H1 (cell line): ENCODE measurements at regions not wholly inside any gene's neighbourhood (a gene's known extent, or its start where the extent isn't known, plus 50 kb on each side); places are given as distances from the start of the nearest gene placed in this dataset.

ENCODE experiments used
- CTCF ChIA-PET: fragments of 300-600 bp; sonication (Branson Sonifier 250); formaldehyde crosslinking; loops from one replicate; lab custom pipeline; 2021; ENCODE audit not compliant: partially characterized antibody; lab: Charles Lee
- POLR2A ChIA-PET: fragments of 300-600 bp; sonication (Branson Sonifier 250); formaldehyde crosslinking; loops from one replicate; lab custom pipeline; 2021; ENCODE audit warnings: inconsistent platforms; ENCODE audit not compliant: partially characterized antibody; lab: Charles Lee
- DNase-seq, 2 experiments: peaks; one replicate each; pipeline versions ENCODE4 v3.0.0 to v3.0.0-alpha.2; 2010 to 2022; ENCODE audit warnings: low spot score in 2 of 2, low read depth in 1 of 2, mixed read lengths in 1 of 2
- FAIRE-seq: peaks from 2 replicates; lab custom pipeline; 2011; peaks lifted over from hg19 to GRCh38; lab: Jason Lieb, UNC
- H2AFZ ChIP-seq: 2 replicates; pipeline ENCODE4 v1.8.1; 2012; ENCODE audit warnings: low read length, inconsistent platforms
- H2AK5ac ChIP-seq: 2 replicates; pipeline ENCODE4 v1.6.1; 2013; ENCODE audit warnings: low read depth, low read length
- H2BK120ac ChIP-seq: replicated peaks from 2 replicates; pipeline ENCODE3; 2013; ENCODE audit warnings: low read depth, low read length, inconsistent platforms
- H2BK12ac ChIP-seq: 2 replicates; pipeline ENCODE4 v1.6.1; 2013; ENCODE audit warnings: low read depth, low read length
- H2BK15ac ChIP-seq: 2 replicates; pipeline ENCODE4 v1.6.1; 2013; ENCODE audit warnings: low read length
- H2BK20ac ChIP-seq: 2 replicates; pipeline ENCODE4 v1.6.1; 2013; ENCODE audit warnings: low read length
- H2BK5ac ChIP-seq: 2 replicates; pipeline ENCODE4 v1.6.1; 2013; ENCODE audit warnings: low read depth, low read length
- H3K14ac ChIP-seq: 2 replicates; pipeline ENCODE4 v1.6.1; 2013; ENCODE audit warnings: inconsistent platforms; ENCODE audit not compliant: insufficient read length
- H3K18ac ChIP-seq: 2 replicates; pipeline ENCODE4 v1.6.1; 2013; ENCODE audit warnings: low read length; ENCODE audit errors: extremely low read depth
- H3K23ac ChIP-seq: 2 replicates; pipeline ENCODE4 v1.6.1; 2013; ENCODE audit warnings: inconsistent platforms; ENCODE audit not compliant: insufficient read length
- H3K23me2 ChIP-seq: 2 replicates; pipeline ENCODE4 v1.6.1; 2013; ENCODE audit warnings: low read depth, low read length
- H3K27ac ChIP-seq: 2 replicates; pipeline ENCODE4 v1.6.1; 2011; ENCODE audit warnings: low read depth, low read length, inconsistent platforms
- H3K27me3 ChIP-seq, 4 experiments: replicated peaks in 1 of 4; 1 replicate in 1 of 4; 2 replicates in 3 of 4; pipeline versions ENCODE4 v1.6.1 to v1.8.1; 2011 to 2013; ENCODE audit warnings: low read length in 3 of 4, mild to moderate bottlenecking in 3 of 4, inconsistent platforms in 2 of 4, mixed read lengths in 2 of 4, moderate library complexity in 1 of 4; ENCODE audit not compliant: control insufficient read depth in 3 of 4, insufficient read depth in 3 of 4; ENCODE audit errors: extremely low read depth in 1 of 4
- H3K36me3 ChIP-seq, 4 experiments: 2 replicates each; pipeline versions ENCODE4 v1.6.1 to v1.8.1; 2011 to 2013; ENCODE audit warnings: mild to moderate bottlenecking in 4 of 4, low read length in 3 of 4, moderate library complexity in 2 of 4, control low read depth in 1 of 4, inconsistent platforms in 1 of 4; ENCODE audit not compliant: insufficient read depth in 4 of 4, control insufficient read depth in 2 of 4
- H3K4ac ChIP-seq: replicated peaks from 2 replicates; pipeline ENCODE3; 2013; ENCODE audit warnings: low read length, low read depth, mixed read lengths, inconsistent platforms; ENCODE audit not compliant: insufficient read length
- H3K4me1 ChIP-seq, 4 experiments: replicated peaks in 1 of 4; 1 replicate in 1 of 4; 2 replicates in 3 of 4; pipeline versions ENCODE4 v1.6.1 to v1.8.1; 2011 to 2013; ENCODE audit warnings: low read length in 3 of 4, inconsistent platforms in 2 of 4, mixed read lengths in 1 of 4; ENCODE audit not compliant: insufficient read depth in 4 of 4, control insufficient read depth in 3 of 4
- H3K4me2 ChIP-seq, 2 experiments: 2 replicates each; pipeline versions ENCODE4 v1.6.1 to v1.8.1; 2011 to 2013; ENCODE audit warnings: low read depth in 2 of 2, low read length in 2 of 2, control low read depth in 1 of 2, inconsistent platforms in 1 of 2, mild to moderate bottlenecking in 1 of 2; ENCODE audit not compliant: insufficient read depth in 1 of 2
- H3K4me3 ChIP-seq, 4 experiments: fragments of 200-600, 300-600 bp in 1 of 4; sonication (generic), shearing (Covaris generic), sonication (Bioruptor Twin) in 1 of 4; 2 replicates each; pipeline versions ENCODE4 v1.5.1 to v1.8.1; 2011 to 2016; ENCODE audit warnings: low read length in 4 of 4, low read depth in 3 of 4, control low read depth in 2 of 4, inconsistent platforms in 2 of 4, mild to moderate bottlenecking in 2 of 4, mixed read lengths in 1 of 4, moderate library complexity in 1 of 4; ENCODE audit not compliant: insufficient read depth in 2 of 4; ENCODE audit errors: extremely low read depth in 1 of 4
- H3K56ac ChIP-seq: replicated peaks from 2 replicates; pipeline ENCODE3; 2013; ENCODE audit warnings: low read depth, mild to moderate bottlenecking, mixed read lengths, low read length, inconsistent platforms; ENCODE audit not compliant: insufficient read length
- H3K79me1 ChIP-seq: 2 replicates; pipeline ENCODE4 v1.6.1; 2013; ENCODE audit warnings: low read depth, low read length, control low read depth
- H3K79me2 ChIP-seq, 2 experiments: 2 replicates each; pipeline versions ENCODE4 v1.6.1 to v1.8.1; 2012 to 2013; ENCODE audit warnings: low read length in 2 of 2, mild to moderate bottlenecking in 2 of 2, inconsistent platforms in 1 of 2; ENCODE audit not compliant: insufficient read depth in 2 of 2, control insufficient read depth in 1 of 2
- H3K9ac ChIP-seq, 4 experiments: replicated peaks in 1 of 4; 1 replicate in 1 of 4; 2 replicates in 3 of 4; pipeline versions ENCODE4 v1.6.1 to v1.8.1; 2011 to 2013; ENCODE audit warnings: low read depth in 3 of 4, low read length in 3 of 4, control low read depth in 2 of 4, mild to moderate bottlenecking in 2 of 4, moderate library complexity in 2 of 4, inconsistent platforms in 1 of 4; ENCODE audit errors: extremely low read depth in 1 of 4
- H3K9me3 ChIP-seq, 2 experiments: 2 replicates each; pipeline versions ENCODE4 v1.6.1 to v1.8.1; 2012 to 2013; ENCODE audit warnings: mild to moderate bottlenecking in 2 of 2, moderate library complexity in 2 of 2, control low read depth in 1 of 2, inconsistent platforms in 1 of 2, low read depth in 1 of 2, low read length in 1 of 2, mixed read lengths in 1 of 2; ENCODE audit not compliant: insufficient read depth in 2 of 2
- H4K20me1 ChIP-seq, 2 experiments: replicated peaks in 1 of 2; 2 replicates each; pipeline versions ENCODE3 to v1.8.1; 2011 to 2013; ENCODE audit warnings: inconsistent platforms in 2 of 2, low read length in 2 of 2, mild to moderate bottlenecking in 1 of 2; ENCODE audit not compliant: insufficient read depth in 2 of 2, control insufficient read depth in 1 of 2
- H4K5ac ChIP-seq: 2 replicates; pipeline ENCODE4 v1.6.1; 2013; ENCODE audit warnings: low read length, low read depth, mixed read lengths, inconsistent platforms; ENCODE audit not compliant: insufficient read length
- H4K8ac ChIP-seq: 2 replicates; pipeline ENCODE4 v1.8.0; 2013; ENCODE audit warnings: mild to moderate bottlenecking, moderate library complexity, low read length, inconsistent platforms; ENCODE audit not compliant: insufficient read depth; ENCODE audit errors: extremely low read depth
- H4K91ac ChIP-seq: replicated peaks from 2 replicates; pipeline ENCODE3; 2013; ENCODE audit warnings: low read length, mixed read lengths, inconsistent platforms; ENCODE audit not compliant: insufficient read length
- E2F6 ChIP-seq: IDR thresholded peaks from 2 replicates; pipeline ENCODE4 v1.6.1; 2012; ENCODE audit warnings: inconsistent platforms
- MAX ChIP-seq: IDR thresholded peaks from 2 replicates; pipeline ENCODE4 v1.6.1; 2012; ENCODE audit warnings: inconsistent platforms
- TAF7 ChIP-seq: optimal IDR thresholded peaks from 2 replicates; pipeline ENCODE3; 2011; ENCODE audit warnings: low read depth, mild to moderate bottlenecking, inconsistent platforms, low read length, moderate library complexity, borderline replicate concordance
- TEAD4 ChIP-seq: IDR thresholded peaks from 2 replicates; pipeline ENCODE4 v1.6.1; 2012; ENCODE audit warnings: low read depth, low read length, inconsistent platforms, mixed read lengths
- WGBS, 2 experiments: shearing (Covaris generic) in 1 of 2; methylation state at CpG; one replicate each; pipeline versions ENCODE4 v1.1.6 to v1.1.7; 2013 to 2015; ENCODE audit warnings: low lambda C conversion rate in 2 of 2, mixed read lengths in 2 of 2, inconsistent platforms in 1 of 2, low coverage in 1 of 2, missing lambda C conversion rate in 1 of 2; ENCODE audit not compliant: insufficient replicate concordance in 2 of 2, insufficient coverage in 1 of 2, insufficient read length in 1 of 2; ENCODE audit errors: extremely low coverage in 1 of 2, missing lambda C conversion rate in 1 of 2; 5-methylcytosine and 5-hydroxymethylcytosine counted together

GRCh38 chr2:8609357-8609811 is 72.5 kb upstream of the ID2 start:
- Histone ChIP-seq H3K4me3 (no peak overlapping the region), H2BK120ac (no peak overlapping the region), H3K27me3 (no peaks in the 10 kb centered on the region), H4K8ac (no peak overlapping the region), H3K23ac (no peak overlapping the region), H3K4me2 (no peak overlapping the region), H2BK15ac (no peak overlapping the region), H3K4ac (no peak overlapping the region), H2BK12ac (no peak overlapping the region), H4K91ac (no peak overlapping the region), H2BK20ac (no peak overlapping the region), H3K14ac (no peak overlapping the region), H4K20me1 (no peaks in the 10 kb centered on the region), H4K5ac (no peak overlapping the region), H3K56ac (no peak overlapping the region), H2BK5ac (no peak overlapping the region), H3K36me3 (no peaks in the 10 kb centered on the region), H2AFZ (no peak overlapping the region), H3K27ac (no peak overlapping the region), H3K4me1 (no peaks in the 10 kb centered on the region), H3K9me3 (no peaks in the 10 kb centered on the region), H3K18ac (no peak overlapping the region), H2AK5ac (no peak overlapping the region), H3K23me2 (no peaks in the 10 kb centered on the region), H3K79me2 (no peaks in the 10 kb centered on the region), H3K79me1 (no peaks in the 10 kb centered on the region), H3K9ac (no peak overlapping the region)
- DNase-seq, result no peak
- ChIA-PET CTCF (no interaction called here), POLR2A (no interaction called here)
- TF ChIP-seq MAX (peak; percentile 60), TAF7 (no peak), TEAD4 (peak; percentile 81), E2F6 (peak; percentile 48; the same call in 1 of the 2 replicates)
- 74% methylated on average over 5 of the region's 5 CpGs; no CpG with 5 or more reads in 1 of the 2 experiments for WGBS, 2 experiments
- no peak for FAIRE-seq
